Suppressor macrophage treated with lipopolysaccharide for 1 hour (primary cell): ENCODE measurements at regions not wholly inside any gene's neighbourhood (a gene's known extent, or its start where the extent isn't known, plus 50 kb on each side); places are given as distances from the start of the nearest gene placed in this dataset.

Source experiments
- DNase-seq, 3 donors: peaks; one replicate each; pipeline ENCODE4 v3.0.0-alpha.2; 2020 to 2022

- DNase-seq = no peak
Observed at GRCh38 chr5:4866817-4867216, 273.3 kb upstream of the ADAMTS16 start.

GRCh38 chr5:4868140-4868735, 271.9 kb upstream of the ADAMTS16 start:
- DNase-seq = peak; percentile 57 to 75 (median 61)

GRCh38 chr5:4873652-4874051, 266.5 kb upstream of the ADAMTS16 start:
- no peak for DNase-seq

GRCh38 chr5:4874097-4874496, 266.0 kb upstream of the ADAMTS16 start:
- DNase-seq = no peak

GRCh38 chr5:4875942-4876341, 264.2 kb upstream of the ADAMTS16 start:
- DNase-seq = no peak

- no peak for DNase-seq
Observed at GRCh38 chr5:4876804-4877203, 263.3 kb upstream of the ADAMTS16 start.

- no peak for DNase-seq
Observed at GRCh38 chr5:4877579-4877978, 262.6 kb upstream of the ADAMTS16 start.

GRCh38 chr5:4879075-4879474, 261.1 kb upstream of the ADAMTS16 start:
- peak in 1 of 3 donors; percentile 13 for DNase-seq

- peak; percentile 54 to 66 (median 57) for DNase-seq
Observed at GRCh38 chr5:4879693-4880303, 260.3 kb upstream of the ADAMTS16 start.

- DNase-seq = peak in 1 of 3 donors; percentile 10
Observed at GRCh38 chr5:4880304-4880741, 259.8 kb upstream of the ADAMTS16 start.

- no peak for DNase-seq
Observed at GRCh38 chr5:4881366-4882002, 258.6 kb upstream of the ADAMTS16 start.

- DNase-seq = no peak
Observed at GRCh38 chr5:4882186-4882585, 257.9 kb upstream of the ADAMTS16 start.

GRCh38 chr5:4883360-4883759, 256.8 kb upstream of the ADAMTS16 start:
- no peak for DNase-seq

- no peak for DNase-seq
Observed at GRCh38 chr5:4893063-4893744, 246.9 kb upstream of the ADAMTS16 start.

- DNase-seq = no peak
Observed at GRCh38 chr5:4896328-4896727, 243.8 kb upstream of the ADAMTS16 start.

- DNase-seq = no peak
Observed at GRCh38 chr5:4901305-4901811, 238.8 kb upstream of the ADAMTS16 start.

- DNase-seq = no peak
Observed at GRCh38 chr5:4901924-4902323, 238.2 kb upstream of the ADAMTS16 start.

GRCh38 chr5:4905674-4906520, 234.2 kb upstream of the ADAMTS16 start:
- DNase-seq = no peak

- no peak for DNase-seq
Observed at GRCh38 chr5:4906786-4907185, 233.3 kb upstream of the ADAMTS16 start.

- DNase-seq = no peak
Observed at GRCh38 chr5:4907571-4907970, 232.6 kb upstream of the ADAMTS16 start.

GRCh38 chr5:4909086-4909485, 231.0 kb upstream of the ADAMTS16 start:
- no peak for DNase-seq

GRCh38 chr5:4911646-4912403, 228.3 kb upstream of the ADAMTS16 start:
- DNase-seq = no peak
